HEK293T (cell line): ENCODE measurements at regions not wholly inside any gene's neighbourhood (a gene's known extent, or its start where the extent isn't known, plus 50 kb on each side); places are given as distances from the start of the nearest gene placed in this dataset.

Source experiments
- FOXM1 ChIP-seq: fragments of 450-650 bp; IDR thresholded peaks from 2 replicates; pipeline ENCODE4 v1.6.1; 2017; ENCODE audit warnings: mild to moderate bottlenecking, borderline replicate concordance
- NFRKB ChIP-seq: fragments of 450-650 bp; IDR thresholded peaks from 2 replicates; pipeline ENCODE4 v1.6.1; 2016; ENCODE audit warnings: mild to moderate bottlenecking, moderate library complexity
- SP1 ChIP-seq: fragments of 450-650 bp; IDR thresholded peaks from 2 replicates; pipeline ENCODE4 v1.6.1; 2017
- SUZ12 ChIP-seq: fragments of 450-650 bp; IDR thresholded peaks from 2 replicates; pipeline ENCODE4 v1.6.1; 2016; ENCODE audit warnings: mild to moderate bottlenecking

DNA sequence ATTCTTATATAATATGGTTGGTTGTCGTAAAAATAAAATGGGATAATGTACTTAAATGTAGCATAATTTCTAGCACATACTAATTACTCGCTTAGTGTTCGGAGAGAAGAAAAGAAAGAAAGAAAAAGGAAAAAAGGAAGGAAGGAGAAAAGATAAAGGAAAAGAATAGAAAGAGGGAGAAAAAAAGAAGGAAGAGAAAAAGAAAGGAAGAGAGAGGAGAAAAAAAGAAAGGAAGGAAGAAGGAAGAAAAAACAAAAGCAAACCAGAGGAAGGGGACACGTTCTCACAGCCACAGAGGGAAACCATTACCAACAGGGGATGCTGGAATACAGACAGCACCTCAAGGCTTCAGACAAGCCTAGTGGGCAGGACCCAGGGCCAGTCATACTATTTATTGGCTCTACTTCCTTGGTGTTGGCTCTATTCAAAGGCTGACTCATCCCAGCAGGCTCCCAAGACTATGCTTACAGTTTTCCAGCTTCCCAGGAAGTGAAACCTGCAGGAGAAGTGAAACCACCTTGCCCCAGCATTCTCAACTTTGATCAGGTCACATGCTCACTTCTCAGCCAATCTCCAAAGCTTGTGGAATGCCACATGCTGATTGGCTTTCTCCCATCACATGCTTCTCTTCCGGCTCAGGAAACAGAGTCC, 273.5 kb upstream of the IRX5 start:
- TF ChIP-seq NFRKB (no peak), SP1 (no peak), FOXM1 (no peak), SUZ12 (no peak)
